Peyer's patch (tissue), 4 donors: ENCODE measurements at regions not wholly inside any gene's neighbourhood (a gene's known extent, or its start where the extent isn't known, plus 50 kb on each side); places are given as distances from the start of the nearest gene placed in this dataset.

Experiments
- CTCF ChIP-seq, 6 experiments: fragments of 450-650 bp in 4 of 6; fragments of 200-600 bp in 2 of 6; sonication (generic) in 1 of 6; IDR thresholded peaks; one replicate each; pipeline ENCODE4 v1.5.1; 2017 to 2019; ENCODE audit warnings: antibody characterized with exemption in 6 of 6, mild to moderate bottlenecking in 3 of 6, moderate library complexity in 1 of 6
- POLR2A ChIP-seq, 2 donors: fragments of 450-650 bp; IDR thresholded peaks; one replicate each; pipeline ENCODE4 v1.5.1; 2017; ENCODE audit warnings: antibody characterized with exemption in 2 of 2, mild to moderate bottlenecking in 2 of 2, moderate library complexity in 2 of 2

- TF ChIP-seq CTCF (IDR thresholded peaks at IDR 0.05) = no peak
- TF ChIP-seq POLR2A (IDR thresholded peaks at IDR 0.05) = no peak
These were observed 437.8 kb upstream of the ARRDC3 start for GRCh38 chr5:91820874-91821273.
